ENCODE measurements at regions not wholly inside any gene's neighbourhood (a gene's known extent, or its start where the extent isn't known, plus 50 kb on each side); places are given as distances from the start of the nearest gene placed in this dataset.
"Not testable (repeated sequence)": the region's sequence is repeated elsewhere in the genome, so short reads cannot be mapped to it uniquely, and the experiment has no call there.

- no peak for DNase-seq (ENCODE audit: low read depth in 2 of 2)
These were observed 72.0 kb upstream of the P3H2 start for GRCh38 chr3:190192739-190193138.

- peak in 1 of 2 donors; percentile 33 for DNase-seq (ENCODE audit: low read depth in 2 of 2)
These were observed 71.4 kb upstream of the P3H2 start for GRCh38 chr3:190192087-190192486.

- no peak for DNase-seq (ENCODE audit: low read depth in 2 of 2)
These were observed 67.5 kb upstream of the P3H2 start for GRCh38 chr3:190188197-190188596.

- DNase-seq (ENCODE audit: low read depth in 2 of 2): peak in 1 of 2 donors; percentile 95
These were observed 62.4 kb upstream of the P3H2 start for GRCh38 chr3:190183121-190183520.

- no peak for DNase-seq (ENCODE audit: low read depth in 2 of 2)
These were observed 61.8 kb upstream of the P3H2 start for GRCh38 chr3:190182418-190183043.

- peak in 1 of 2 donors; percentile 46 for DNase-seq (ENCODE audit: low read depth in 2 of 2)
These were observed 59.6 kb upstream of the P3H2 start for GRCh38 chr3:190180268-190180667.

- no peak for DNase-seq (ENCODE audit: low read depth in 2 of 2)
These were observed 58.1 kb upstream of the P3H2 start for GRCh38 chr3:190178779-190179178.

- not testable (repeated sequence) for DNase-seq (ENCODE audit: low read depth in 2 of 2)
These were observed 56.3 kb upstream of the P3H2 start for GRCh38 chr3:190176933-190177525.

- not testable (repeated sequence) for DNase-seq (ENCODE audit: low read depth in 2 of 2)
These were observed 55.4 kb upstream of the P3H2 start for GRCh38 chr3:190176106-190176505.

- DNase-seq (ENCODE audit: low read depth in 2 of 2): no peak
These were observed 54.8 kb upstream of the P3H2 start for GRCh38 chr3:190175490-190175889.

- no peak for DNase-seq (ENCODE audit: low read depth in 2 of 2)
These were observed 53.8 kb upstream of the P3H2 start for GRCh38 chr3:190174471-190174870.

GRCh38 chr3:190173426-190173825 lies 52.7 kb upstream of the P3H2 start:
- no peak for DNase-seq (ENCODE audit: low read depth in 2 of 2)

GRCh38 chr3:190172751-190173150 lies 52.1 kb upstream of the P3H2 start:
- no peak for DNase-seq (ENCODE audit: low read depth in 2 of 2)

Data from lung microvascular endothelial cell (primary cell).